Panc1 (cell line): ENCODE measurements at regions not wholly inside any gene's neighbourhood (a gene's known extent, or its start where the extent isn't known, plus 50 kb on each side); places are given as distances from the start of the nearest gene placed in this dataset.

Source experiments
- POLR2AphosphoS5 ChIP-seq: IDR thresholded peaks from 2 replicates; pipeline ENCODE4 v1.6.1; 2012; ENCODE audit warnings: mild to moderate bottlenecking, low read depth, low read length, moderate library complexity
- REST ChIP-seq, 2 experiments: IDR thresholded peaks; 2 replicates each; pipeline ENCODE4 v1.6.1; 2011 to 2012; ENCODE audit warnings: low read depth in 2 of 2, control low read depth in 1 of 2, low read length in 1 of 2, mild to moderate bottlenecking in 1 of 2, moderate library complexity in 1 of 2; ENCODE audit not compliant: insufficient read depth in 1 of 2
- TF ChIP-seq, protein P1 (sequence below): fragments of 450-650 bp; IDR thresholded peaks from 2 replicates; pipeline ENCODE4 v1.5.1; 2017; ENCODE audit warnings: mild to moderate bottlenecking

- TF ChIP-seq, protein P1, sequence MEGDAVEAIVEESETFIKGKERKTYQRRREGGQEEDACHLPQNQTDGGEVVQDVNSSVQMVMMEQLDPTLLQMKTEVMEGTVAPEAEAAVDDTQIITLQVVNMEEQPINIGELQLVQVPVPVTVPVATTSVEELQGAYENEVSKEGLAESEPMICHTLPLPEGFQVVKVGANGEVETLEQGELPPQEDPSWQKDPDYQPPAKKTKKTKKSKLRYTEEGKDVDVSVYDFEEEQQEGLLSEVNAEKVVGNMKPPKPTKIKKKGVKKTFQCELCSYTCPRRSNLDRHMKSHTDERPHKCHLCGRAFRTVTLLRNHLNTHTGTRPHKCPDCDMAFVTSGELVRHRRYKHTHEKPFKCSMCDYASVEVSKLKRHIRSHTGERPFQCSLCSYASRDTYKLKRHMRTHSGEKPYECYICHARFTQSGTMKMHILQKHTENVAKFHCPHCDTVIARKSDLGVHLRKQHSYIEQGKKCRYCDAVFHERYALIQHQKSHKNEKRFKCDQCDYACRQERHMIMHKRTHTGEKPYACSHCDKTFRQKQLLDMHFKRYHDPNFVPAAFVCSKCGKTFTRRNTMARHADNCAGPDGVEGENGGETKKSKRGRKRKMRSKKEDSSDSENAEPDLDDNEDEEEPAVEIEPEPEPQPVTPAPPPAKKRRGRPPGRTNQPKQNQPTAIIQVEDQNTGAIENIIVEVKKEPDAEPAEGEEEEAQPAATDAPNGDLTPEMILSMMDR: no peak
- TF ChIP-seq POLR2AphosphoS5: no peak
- TF ChIP-seq REST (IDR thresholded peaks at IDR 0.05; ENCODE audit: insufficient read depth in 1 of 2, low read depth in 2 of 2, low read length in 1 of 2): no peak
Measured at GRCh38 chr12:111182382-111182781, 186.5 kb downstream of the PHETA1 start.
